ENCODE measurements at regions not wholly inside any gene's neighbourhood (a gene's known extent, or its start where the extent isn't known, plus 50 kb on each side); places are given as distances from the start of the nearest gene placed in this dataset.

DNA sequence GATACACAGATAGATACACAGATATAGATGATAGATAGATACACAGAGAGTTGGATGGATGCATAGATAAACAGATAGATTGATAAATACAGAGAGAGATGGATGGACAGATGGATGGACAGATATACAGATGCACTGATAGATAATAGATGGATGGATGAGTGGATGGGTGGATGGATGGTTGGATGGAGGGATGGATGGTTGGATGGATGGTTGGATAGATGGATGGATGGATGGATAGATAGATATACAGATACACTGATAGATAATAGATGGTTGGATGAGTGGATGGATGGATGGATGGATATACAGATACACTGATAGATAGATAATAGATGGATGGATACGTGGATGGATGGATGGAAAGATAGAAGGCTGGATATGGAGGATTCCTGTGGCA lies 290.0 kb upstream of the SHH start:
- H3K4me3 ChIP-seq (ENCODE audit: low read depth in 2 of 2, low read length in 2 of 2) = no peak overlapping the region
- no peaks in the 10 kb centered on the region for H3K27me3 ChIP-seq (ENCODE audit: control insufficient read depth, insufficient read depth, low read length)
- no peak overlapping the region for H3K27ac ChIP-seq (ENCODE audit: low read length)
- H3K9me3 ChIP-seq (ENCODE audit: control insufficient read depth, insufficient read depth, low read depth, low read length) = no peaks in the 10 kb centered on the region
- TF ChIP-seq, protein P1, sequence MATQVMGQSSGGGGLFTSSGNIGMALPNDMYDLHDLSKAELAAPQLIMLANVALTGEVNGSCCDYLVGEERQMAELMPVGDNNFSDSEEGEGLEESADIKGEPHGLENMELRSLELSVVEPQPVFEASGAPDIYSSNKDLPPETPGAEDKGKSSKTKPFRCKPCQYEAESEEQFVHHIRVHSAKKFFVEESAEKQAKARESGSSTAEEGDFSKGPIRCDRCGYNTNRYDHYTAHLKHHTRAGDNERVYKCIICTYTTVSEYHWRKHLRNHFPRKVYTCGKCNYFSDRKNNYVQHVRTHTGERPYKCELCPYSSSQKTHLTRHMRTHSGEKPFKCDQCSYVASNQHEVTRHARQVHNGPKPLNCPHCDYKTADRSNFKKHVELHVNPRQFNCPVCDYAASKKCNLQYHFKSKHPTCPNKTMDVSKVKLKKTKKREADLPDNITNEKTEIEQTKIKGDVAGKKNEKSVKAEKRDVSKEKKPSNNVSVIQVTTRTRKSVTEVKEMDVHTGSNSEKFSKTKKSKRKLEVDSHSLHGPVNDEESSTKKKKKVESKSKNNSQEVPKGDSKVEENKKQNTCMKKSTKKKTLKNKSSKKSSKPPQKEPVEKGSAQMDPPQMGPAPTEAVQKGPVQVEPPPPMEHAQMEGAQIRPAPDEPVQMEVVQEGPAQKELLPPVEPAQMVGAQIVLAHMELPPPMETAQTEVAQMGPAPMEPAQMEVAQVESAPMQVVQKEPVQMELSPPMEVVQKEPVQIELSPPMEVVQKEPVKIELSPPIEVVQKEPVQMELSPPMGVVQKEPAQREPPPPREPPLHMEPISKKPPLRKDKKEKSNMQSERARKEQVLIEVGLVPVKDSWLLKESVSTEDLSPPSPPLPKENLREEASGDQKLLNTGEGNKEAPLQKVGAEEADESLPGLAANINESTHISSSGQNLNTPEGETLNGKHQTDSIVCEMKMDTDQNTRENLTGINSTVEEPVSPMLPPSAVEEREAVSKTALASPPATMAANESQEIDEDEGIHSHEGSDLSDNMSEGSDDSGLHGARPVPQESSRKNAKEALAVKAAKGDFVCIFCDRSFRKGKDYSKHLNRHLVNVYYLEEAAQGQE (IDR thresholded peaks at IDR 0.05; ENCODE audit: insufficient read depth in 1 of 2, low read depth in 2 of 2, low read length in 1 of 2) = no peak
- TF ChIP-seq POLR2AphosphoS5 (IDR thresholded peaks at IDR 0.05; ENCODE audit: low read depth, low read length) = no peak
- TF ChIP-seq SIN3A (IDR thresholded peaks at IDR 0.05; ENCODE audit: borderline replicate concordance, insufficient read depth, low read depth, low read length) = no peak
- no peak for TF ChIP-seq TCF7L2 (IDR thresholded peaks at IDR 0.05; ENCODE audit: low read depth, low read length)
- TF ChIP-seq, protein P2, sequence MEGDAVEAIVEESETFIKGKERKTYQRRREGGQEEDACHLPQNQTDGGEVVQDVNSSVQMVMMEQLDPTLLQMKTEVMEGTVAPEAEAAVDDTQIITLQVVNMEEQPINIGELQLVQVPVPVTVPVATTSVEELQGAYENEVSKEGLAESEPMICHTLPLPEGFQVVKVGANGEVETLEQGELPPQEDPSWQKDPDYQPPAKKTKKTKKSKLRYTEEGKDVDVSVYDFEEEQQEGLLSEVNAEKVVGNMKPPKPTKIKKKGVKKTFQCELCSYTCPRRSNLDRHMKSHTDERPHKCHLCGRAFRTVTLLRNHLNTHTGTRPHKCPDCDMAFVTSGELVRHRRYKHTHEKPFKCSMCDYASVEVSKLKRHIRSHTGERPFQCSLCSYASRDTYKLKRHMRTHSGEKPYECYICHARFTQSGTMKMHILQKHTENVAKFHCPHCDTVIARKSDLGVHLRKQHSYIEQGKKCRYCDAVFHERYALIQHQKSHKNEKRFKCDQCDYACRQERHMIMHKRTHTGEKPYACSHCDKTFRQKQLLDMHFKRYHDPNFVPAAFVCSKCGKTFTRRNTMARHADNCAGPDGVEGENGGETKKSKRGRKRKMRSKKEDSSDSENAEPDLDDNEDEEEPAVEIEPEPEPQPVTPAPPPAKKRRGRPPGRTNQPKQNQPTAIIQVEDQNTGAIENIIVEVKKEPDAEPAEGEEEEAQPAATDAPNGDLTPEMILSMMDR (IDR thresholded peaks at IDR 0.05) = no peak
- H3K4me1 ChIP-seq (ENCODE audit: control insufficient read depth, insufficient read depth, low read length) = no peaks in the 10 kb centered on the region
- POLR2A ChIA-PET = no interaction called here
- in situ Hi-C loops (cut with HindIII; ENCODE audit: low pct_unique_long_range_greater_than_20kb, low sequenced_read_pairs) (no loop called here), intact Hi-C loops (cut with micrococcal nuclease; ENCODE audit: unreplicated experiment) (no loop called here)
- H3K36me3 ChIP-seq (ENCODE audit: control insufficient read depth, insufficient read depth, low read length) = no peaks in the 10 kb centered on the region
- no TSS peak for BruUV-seq (replicated peaks)
- CTCF ChIA-PET = no interaction called here
- DNase-seq (ENCODE audit: low read depth, low spot score) (no peak), ATAC-seq (no peak)

DNA sequence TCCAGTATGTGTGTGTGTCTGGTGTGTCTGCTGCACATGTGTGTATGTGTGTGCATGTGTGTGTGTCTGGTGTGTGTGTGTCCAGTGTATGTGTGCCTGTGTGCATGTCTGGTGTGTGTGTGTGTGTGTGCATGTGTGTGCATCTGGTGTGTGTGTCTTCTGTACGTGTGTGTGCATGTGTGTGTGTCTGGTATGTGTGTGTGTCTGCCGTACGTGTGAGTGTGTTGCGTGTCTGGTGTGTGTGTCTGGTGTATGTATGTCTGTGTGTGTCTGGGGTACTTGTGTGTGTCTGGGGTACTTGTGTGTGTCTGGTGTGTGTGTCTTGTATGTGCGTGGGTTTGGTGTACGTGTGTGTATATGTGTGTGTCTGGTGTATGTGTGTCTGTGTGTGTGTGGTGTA lies 289.1 kb upstream of the SHH start:
- in situ Hi-C loops (cut with HindIII; ENCODE audit: low pct_unique_long_range_greater_than_20kb, low sequenced_read_pairs) (no loop called here), intact Hi-C loops (cut with micrococcal nuclease; ENCODE audit: unreplicated experiment) (no loop called here)
- no TSS peak for BruUV-seq (replicated peaks)
- CTCF ChIA-PET = no interaction called here
- H3K36me3 ChIP-seq (ENCODE audit: control insufficient read depth, insufficient read depth, low read length) = no peaks in the 10 kb centered on the region
- TF ChIP-seq TCF7L2 (IDR thresholded peaks at IDR 0.05; ENCODE audit: low read depth, low read length) = no peak
- TF ChIP-seq SIN3A (IDR thresholded peaks at IDR 0.05; ENCODE audit: borderline replicate concordance, insufficient read depth, low read depth, low read length) = no peak
- TF ChIP-seq, protein P1 (IDR thresholded peaks at IDR 0.05; ENCODE audit: insufficient read depth in 1 of 2, low read depth in 2 of 2, low read length in 1 of 2) = no peak
- no peak for TF ChIP-seq POLR2AphosphoS5 (IDR thresholded peaks at IDR 0.05; ENCODE audit: low read depth, low read length)
- TF ChIP-seq, protein P2 (IDR thresholded peaks at IDR 0.05) = no peak
- H3K27ac ChIP-seq (ENCODE audit: low read length) = no peak overlapping the region
- H3K4me3 ChIP-seq (ENCODE audit: low read depth in 2 of 2, low read length in 2 of 2) = no peak overlapping the region
- no peaks in the 10 kb centered on the region for H3K4me1 ChIP-seq (ENCODE audit: control insufficient read depth, insufficient read depth, low read length)
- POLR2A ChIA-PET = no interaction called here
- H3K27me3 ChIP-seq (ENCODE audit: control insufficient read depth, insufficient read depth, low read length) = no peaks in the 10 kb centered on the region
- no peak for DNase-seq (ENCODE audit: low read depth, low spot score)
- no peak for ATAC-seq
- H3K9me3 ChIP-seq (ENCODE audit: control insufficient read depth, insufficient read depth, low read depth, low read length) = no peaks in the 10 kb centered on the region

Data from Panc1 (cell line).